ENCODE measurements at regions not wholly inside any gene's neighbourhood (a gene's known extent, or its start where the extent isn't known, plus 50 kb on each side); places are given as distances from the start of the nearest gene placed in this dataset.

- no peak for DNase-seq (ENCODE audit: low read depth in 3 of 3)
These were observed 65.9 kb upstream of the CPLX2 start for GRCh38 chr5:175805256-175806011.

GRCh38 chr5:175808711-175809110, 62.7 kb upstream of the CPLX2 start:
- DNase-seq (ENCODE audit: low read depth in 3 of 3): no peak

GRCh38 chr5:175809531-175810121, 61.8 kb upstream of the CPLX2 start:
- no peak for DNase-seq (ENCODE audit: low read depth in 3 of 3)

- no peak for DNase-seq (ENCODE audit: low read depth in 3 of 3)
These were observed 60.9 kb upstream of the CPLX2 start for GRCh38 chr5:175810457-175810856.

- no peak for DNase-seq (ENCODE audit: low read depth in 3 of 3)
These were observed 59.8 kb upstream of the CPLX2 start for GRCh38 chr5:175811589-175811988.

- no peak for DNase-seq (ENCODE audit: low read depth in 3 of 3)
These were observed 57.3 kb upstream of the CPLX2 start for GRCh38 chr5:175813943-175814630.

- DNase-seq (ENCODE audit: low read depth in 3 of 3): no peak
These were observed 56.7 kb upstream of the CPLX2 start for GRCh38 chr5:175814691-175815090.

- DNase-seq (ENCODE audit: low read depth in 3 of 3): no peak
These were observed 56.1 kb upstream of the CPLX2 start for GRCh38 chr5:175815126-175815913.

- DNase-seq (ENCODE audit: low read depth in 3 of 3): no peak
These were observed 55.0 kb upstream of the CPLX2 start for GRCh38 chr5:175816348-175816747.

GRCh38 chr5:175819090-175819425, 52.3 kb upstream of the CPLX2 start:
- no peak for DNase-seq (ENCODE audit: low read depth in 3 of 3)

- no peak for DNase-seq (ENCODE audit: low read depth in 3 of 3)
These were observed 51.1 kb upstream of the CPLX2 start for GRCh38 chr5:175820230-175820629.

Data from stimulated activated CD4-positive, alpha-beta T cell treated with anti-CD3 and anti-CD28 coated beads, TNF-alpha, amount 100 ng/mL, for 4 hours (primary cell).